WTC11 (cell line): ENCODE measurements at regions not wholly inside any gene's neighbourhood (a gene's known extent, or its start where the extent isn't known, plus 50 kb on each side); places are given as distances from the start of the nearest gene placed in this dataset.
A peak's percentile ranks its signal among the peaks of the same experiment; 100 is the strongest.

Experiments
- ATAC-seq: fragments of 200-7000 bp; cut with Tn5 transposase; 2 replicates; pipeline ENCODE4 v1.10.0; 2021; ENCODE audit warnings: mild to moderate bottlenecking, moderate library complexity
- CTCF ChIA-PET: fragments of 300-600 bp; sonication (Branson Sonifier 250); formaldehyde crosslinking; loops from one replicate; lab custom pipeline; 2021; ENCODE audit warnings: antibody characterized with exemption; lab: Charles Lee
- POLR2A ChIA-PET: fragments of 350-600 bp; sonication (Branson Sonifier 250); formaldehyde crosslinking; loops from one replicate; lab custom pipeline; 2021; ENCODE audit warnings: antibody characterized with exemption; lab: Charles Lee
- DNase-seq: peaks from one replicate; pipeline ENCODE4 v3.0.0; 2021; ENCODE audit warnings: low spot score
- H3K27ac Mint-ChIP-seq: 2 replicates; pipeline ENCODE4 v1.8.0; 2021; ENCODE audit warnings: mixed read lengths
- H3K27me3 Mint-ChIP-seq: 2 replicates; pipeline ENCODE4 v1.8.0; 2021; ENCODE audit warnings: low read depth, mild to moderate bottlenecking, moderate library complexity, mixed read lengths
- H3K36me3 Mint-ChIP-seq: 2 replicates; pipeline ENCODE4 v1.8.0; 2021; ENCODE audit warnings: mixed read lengths
- H3K4me1 Mint-ChIP-seq: 2 replicates; pipeline ENCODE4 v1.8.0; 2022; ENCODE audit warnings: mixed read lengths
- H3K4me3 Mint-ChIP-seq: 2 replicates; pipeline ENCODE4 v1.8.0; 2021; ENCODE audit warnings: mild to moderate bottlenecking, moderate library complexity, mixed read lengths
- H3K9me3 Mint-ChIP-seq: 2 replicates; pipeline ENCODE4 v1.8.0; 2021; ENCODE audit warnings: mixed read lengths
- CTCF ChIP-seq: fragments of 200-600 bp; IDR thresholded peaks from 2 replicates; pipeline ENCODE4 v1.8.0; 2022; ENCODE audit warnings: antibody characterized with exemption
- ERG ChIP-seq: fragments of 250-450 bp; sonication (Bioruptor Pico); IDR thresholded peaks from 2 replicates; pipeline ENCODE4 v1.8.0; 2021; ENCODE audit warnings: mild to moderate bottlenecking
- GTF2I ChIP-seq: fragments of 250-450 bp; sonication (Bioruptor Pico); conservative IDR thresholded peaks from 2 replicates; pipeline ENCODE4 v1.4.0; 2021; ENCODE audit warnings: mild to moderate bottlenecking
- KAT7 ChIP-seq: sonication (generic); formaldehyde crosslinking; IDR thresholded peaks from 2 replicates; pipeline ENCODE4 v1.8.1; 2023; ENCODE audit warnings: missing genetic modification reagents, mild to moderate bottlenecking, borderline replicate concordance
- MAX ChIP-seq: sonication (generic); formaldehyde crosslinking; IDR thresholded peaks from 2 replicates; pipeline ENCODE4 v1.8.0; 2022; ENCODE audit warnings: mild to moderate bottlenecking, missing genetic modification reagents
- NFATC4 ChIP-seq: fragments of 250-450 bp; sonication (Bioruptor Pico); IDR thresholded peaks from 2 replicates; pipeline ENCODE4 v1.9.0; 2021; ENCODE audit warnings: mild to moderate bottlenecking
- NR2C2 ChIP-seq: sonication (generic); formaldehyde crosslinking; IDR thresholded peaks from 2 replicates; pipeline ENCODE4 v1.8.0; 2022; ENCODE audit warnings: mild to moderate bottlenecking, missing genetic modification reagents
- NR3C1 ChIP-seq: sonication (generic); formaldehyde crosslinking; conservative IDR thresholded peaks from 2 replicates; pipeline ENCODE4 v1.8.1; 2023; ENCODE audit warnings: low read depth, mild to moderate bottlenecking, missing genetic modification reagents
- USF1 ChIP-seq: sonication (generic); formaldehyde crosslinking; IDR thresholded peaks from 2 replicates; pipeline ENCODE4 v1.8.0; 2022; ENCODE audit warnings: mild to moderate bottlenecking, missing genetic modification reagents
- ZBTB21 ChIP-seq: sonication (generic); formaldehyde crosslinking; IDR thresholded peaks from 2 replicates; pipeline ENCODE4 v1.8.1; 2023; ENCODE audit warnings: mild to moderate bottlenecking, missing genetic modification reagents, borderline replicate concordance
- ZBTB43 ChIP-seq: sonication (generic); formaldehyde crosslinking; IDR thresholded peaks from 2 replicates; pipeline ENCODE4 v1.8.1; 2023; ENCODE audit warnings: mild to moderate bottlenecking, missing genetic modification reagents
- ZMAT4 ChIP-seq: fragments of 250-450 bp; sonication (Bioruptor Pico); IDR thresholded peaks from 2 replicates; pipeline ENCODE4 v1.9.0; 2021; ENCODE audit warnings: mild to moderate bottlenecking
- ZNF263 ChIP-seq: sonication (generic); formaldehyde crosslinking; IDR thresholded peaks from 2 replicates; pipeline ENCODE4 v1.8.1; 2022; ENCODE audit warnings: low read depth, mild to moderate bottlenecking, moderate library complexity, missing genetic modification reagents
- ZNF425 ChIP-seq: fragments of 250-450 bp; sonication (Bioruptor Pico); conservative IDR thresholded peaks from 2 replicates; pipeline ENCODE4 v1.9.0; 2021; ENCODE audit warnings: mild to moderate bottlenecking
- ZNF512 ChIP-seq: sonication (generic); formaldehyde crosslinking; IDR thresholded peaks from 2 replicates; pipeline ENCODE4 v1.8.1; 2022; ENCODE audit warnings: missing genetic modification reagents, borderline replicate concordance

- no peak for TF ChIP-seq ERG (CRISPR knock-in tag)
- TF ChIP-seq ZMAT4 (CRISPR knock-in tag): no peak
Observed at GRCh38 chrX:46211079-46211478, 334.1 kb downstream of the ZNF674 start (continued).

- ATAC-seq: no peak
- Mint-ChIP-seq H3K4me3 (no peak overlapping the region), H3K9me3 (no peaks in the 10 kb centered on the region), H3K36me3 (no peaks in the 10 kb centered on the region), H3K27ac (peak overlapping the region; percentile 36; the same call in 1 of the 2 replicates), H3K27me3 (no peaks in the 10 kb centered on the region; the same call in 1 of the 2 replicates), H3K4me1 (peaks cover 17% of the 10 kb centered on the region)
- TF ChIP-seq NFATC4 (CRISPR knock-in tag): no peak
- no peak for TF ChIP-seq NR2C2 (CRISPR knock-in tag)
- no peak for TF ChIP-seq CTCF
- no peak for TF ChIP-seq ZBTB43 (CRISPR knock-in tag)
- no peak for TF ChIP-seq USF1 (CRISPR knock-in tag)
- no peak for TF ChIP-seq GTF2I (CRISPR knock-in tag)
- TF ChIP-seq MAX (CRISPR knock-in tag): no peak
- no peak for TF ChIP-seq ZBTB21 (CRISPR knock-in tag)
- TF ChIP-seq ZNF512: no peak
- no peak for TF ChIP-seq NR3C1 (CRISPR knock-in tag)
- TF ChIP-seq ZNF425 (CRISPR knock-in tag): no peak
- ChIA-PET CTCF (no interaction called here), POLR2A (no interaction called here)
- no peak for DNase-seq
Observed at GRCh38 chrX:46209768-46210167, 335.5 kb downstream of the ZNF674 start.

- ChIA-PET POLR2A (no interaction called here), CTCF (no interaction called here)
- H3K36me3 Mint-ChIP-seq: no peaks in the 10 kb centered on the region
- H3K27ac Mint-ChIP-seq: no peak overlapping the region
- no peak for DNase-seq
- no peak overlapping the region for H3K4me3 Mint-ChIP-seq
- no peak for ATAC-seq
- TF ChIP-seq ZNF263 (CRISPR knock-in tag) (no peak), KAT7 (CRISPR knock-in tag) (no peak)
- H3K4me1 Mint-ChIP-seq: peaks cover 18% of the 10 kb centered on the region
- H3K9me3 Mint-ChIP-seq: no peaks in the 10 kb centered on the region
- H3K27me3 Mint-ChIP-seq: no peaks in the 10 kb centered on the region; the same call in 1 of the 2 replicates
Observed at GRCh38 chrX:46209037-46209436, 336.2 kb downstream of the ZNF674 start.
